CD14-positive monocyte (primary cell): ENCODE measurements at regions not wholly inside any gene's neighbourhood (a gene's known extent, or its start where the extent isn't known, plus 50 kb on each side); places are given as distances from the start of the nearest gene placed in this dataset.

ENCODE experiments used
- DNase-seq, 3 donors: peaks; one replicate each; pipeline ENCODE4 v3.0.0-alpha.2; 2011 to 2022
- H2AFZ ChIP-seq: 2 replicates; pipeline ENCODE4 v1.6.0; 2012; ENCODE audit warnings: mild to moderate bottlenecking, low read depth, low read length, inconsistent platforms; ENCODE audit not compliant: insufficient read depth, poor library complexity, severe bottlenecking
- H3K27ac ChIP-seq, 2 donors: 1 replicate in 1 of 2; 2 replicates in 1 of 2; pipeline ENCODE4 v1.5.1; 2012 to 2013; ENCODE audit warnings: low read length in 2 of 2, control low read depth in 1 of 2, inconsistent platforms in 1 of 2, low read depth in 1 of 2, mild to moderate bottlenecking in 1 of 2
- H3K27me3 ChIP-seq, 2 donors: one replicate each; pipeline versions ENCODE4 v1.6.0 to v1.6.1; 2011 to 2013; ENCODE audit warnings: low read length in 2 of 2; ENCODE audit not compliant: control insufficient read depth in 2 of 2, insufficient read depth in 2 of 2
- H3K36me3 ChIP-seq, 2 donors: replicated peaks in 1 of 2; 1 replicate in 1 of 2; 2 replicates in 1 of 2; pipeline versions ENCODE4 v1.5.1 to v1.6.1; 2012 to 2013; ENCODE audit warnings: low read length in 2 of 2, control low read depth in 1 of 2, inconsistent platforms in 1 of 2, mild to moderate bottlenecking in 1 of 2; ENCODE audit not compliant: insufficient read depth in 2 of 2, control insufficient read depth in 1 of 2
- H3K4me1 ChIP-seq, 2 donors: 1 replicate in 1 of 2; 2 replicates in 1 of 2; pipeline versions ENCODE4 v1.5.1 to v1.6.1; 2012 to 2013; ENCODE audit warnings: low read length in 2 of 2, control low read depth in 1 of 2, inconsistent platforms in 1 of 2, mild to moderate bottlenecking in 1 of 2, moderate library complexity in 1 of 2; ENCODE audit not compliant: insufficient read depth in 2 of 2, control insufficient read depth in 1 of 2
- H3K4me2 ChIP-seq: replicated peaks from 2 replicates; pipeline ENCODE3; 2012; ENCODE audit warnings: low read length, moderate library complexity, mild to moderate bottlenecking; ENCODE audit not compliant: poor library complexity, severe bottlenecking; ENCODE audit errors: extremely low read depth
- H3K4me3 ChIP-seq, 3 experiments: fragments of 200-600 bp in 1 of 3; sonication (generic) in 1 of 3; replicated peaks in 1 of 3; 1 replicate in 2 of 3; 2 replicates in 1 of 3; pipeline ENCODE4 v1.5.1; 2011 to 2013; ENCODE audit warnings: low read length in 3 of 3, mild to moderate bottlenecking in 3 of 3, control low read depth in 2 of 3, low read depth in 2 of 3, inconsistent platforms in 1 of 3, moderate library complexity in 1 of 3
- H3K79me2 ChIP-seq: 2 replicates; pipeline ENCODE4 v1.6.0; 2012; ENCODE audit warnings: mild to moderate bottlenecking, control low read depth, inconsistent platforms, low read length, moderate library complexity; ENCODE audit not compliant: insufficient read depth
- H3K9ac ChIP-seq: 2 replicates; pipeline ENCODE4 v1.6.0; 2017; ENCODE audit warnings: low read length, mild to moderate bottlenecking; ENCODE audit not compliant: insufficient read depth, poor library complexity, severe bottlenecking
- H3K9me3 ChIP-seq, 2 donors: replicated peaks in 1 of 2; 1 replicate in 1 of 2; 2 replicates in 1 of 2; pipeline versions ENCODE4 v1.5.1 to v1.6.1; 2012 to 2013; ENCODE audit warnings: low read length in 2 of 2, control low read depth in 1 of 2; ENCODE audit not compliant: control insufficient read depth in 1 of 2, insufficient read depth in 1 of 2
- H4K20me1 ChIP-seq: 2 replicates; pipeline ENCODE4 v1.6.0; 2012; ENCODE audit warnings: mild to moderate bottlenecking, low read length, control low read depth, moderate library complexity; ENCODE audit not compliant: insufficient read depth
- H3K27ac Mint-ChIP-seq, 7 donors: one replicate each; pipeline ENCODE4 v1.8.0; 2020; ENCODE audit warnings: mild to moderate bottlenecking in 7 of 7, mixed read lengths in 7 of 7, moderate library complexity in 6 of 7, inconsistent platforms in 2 of 7
- H3K27me3 Mint-ChIP-seq, 3 donors: one replicate each; pipeline ENCODE4 v1.8.0; 2021 to 2022; ENCODE audit warnings: low read depth in 3 of 3, mild to moderate bottlenecking in 3 of 3, mixed read lengths in 3 of 3, moderate library complexity in 3 of 3, inconsistent platforms in 1 of 3
- H3K36me3 Mint-ChIP-seq, 2 donors: one replicate each; pipeline ENCODE4 v1.8.0; 2020; ENCODE audit warnings: mixed read lengths in 2 of 2, inconsistent platforms in 1 of 2, mild to moderate bottlenecking in 1 of 2
- H3K4me1 Mint-ChIP-seq: one replicate; pipeline ENCODE4 v1.8.0; 2020; ENCODE audit warnings: mild to moderate bottlenecking, mixed read lengths
- H3K4me3 Mint-ChIP-seq, 2 donors: one replicate each; pipeline ENCODE4 v1.8.0; 2020; ENCODE audit warnings: mild to moderate bottlenecking in 2 of 2, mixed read lengths in 2 of 2, moderate library complexity in 1 of 2
- H3K9me3 Mint-ChIP-seq, 7 donors: one replicate each; pipeline ENCODE4 v1.8.0; 2020 to 2022; ENCODE audit warnings: mixed read lengths in 7 of 7, mild to moderate bottlenecking in 6 of 7, moderate library complexity in 6 of 7, inconsistent platforms in 2 of 7
- WGBS: methylation state at CpG from one replicate; pipeline ENCODE4 v1.1.5; 2013; ENCODE audit warnings: missing lambda C conversion rate; ENCODE audit not compliant: insufficient coverage; 5-methylcytosine and 5-hydroxymethylcytosine counted together
- intact Hi-C, 2 donors: fragments of 100-400 bp; cut with micrococcal nuclease; formaldehyde crosslinking; loops; one replicate each; pipeline versions ENCODE4 v1.15.0 to v1.15.1; 2023
- TF ChIP-seq, protein P1 (sequence below): fragments of 200-600 bp; IDR thresholded peaks from one replicate; pipeline ENCODE4 v1.8.0; 2022; ENCODE audit warnings: antibody characterized with exemption, mild to moderate bottlenecking

DNA sequence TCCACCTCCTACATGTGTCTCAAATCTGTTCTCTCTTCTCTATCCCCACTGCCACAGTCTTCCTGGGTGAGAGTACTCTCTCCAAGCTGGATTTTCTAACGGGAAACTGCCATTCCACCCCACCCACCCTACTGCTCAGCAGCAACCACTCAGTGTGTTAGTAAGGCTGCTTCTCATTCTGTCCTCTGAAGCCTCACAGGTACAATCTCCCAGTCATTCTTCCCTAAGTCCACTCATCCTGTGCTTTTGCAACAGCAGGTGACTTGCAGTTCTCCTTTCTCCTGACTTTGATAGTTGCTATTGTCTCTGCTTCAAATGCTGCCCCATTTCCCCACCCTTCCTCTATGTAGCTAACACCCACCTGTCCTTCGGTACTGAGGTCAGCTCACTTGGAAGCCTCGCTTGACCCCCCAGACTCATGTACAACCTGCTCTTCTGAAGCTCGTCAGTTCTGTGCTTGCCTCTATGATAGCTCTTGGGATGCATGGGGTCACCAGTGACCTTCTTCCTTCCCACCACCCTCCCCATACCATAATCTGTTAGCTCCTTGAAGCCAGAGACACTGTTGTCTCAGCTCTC lies 188.9 kb downstream of the RRAGC start:
- no peak overlapping the region for H3K27ac ChIP-seq
- Mint-ChIP-seq H3K4me1 (no peaks in the 10 kb centered on the region), H3K27me3 (peaks cover 2 to 12% (median 3%) of the 10 kb centered on the region in 3 donors), H3K9me3 (peaks cover 0 to 7% (median 2%) of the 10 kb centered on the region in 7 donors), H3K27ac (no peak overlapping the region), H3K36me3 (no peaks in the 10 kb centered on the region), H3K4me3 (no peak overlapping the region)
- WGBS: 89% methylated on average over 4 of the region's 4 CpGs
- no peaks in the 10 kb centered on the region for H3K36me3 ChIP-seq
- DNase-seq: no peak
- H3K9me3 ChIP-seq: peaks cover 0 to 3% of the 10 kb centered on the region in 2 donors
- H4K20me1 ChIP-seq: no peaks in the 10 kb centered on the region
- no peaks in the 10 kb centered on the region for H3K4me1 ChIP-seq
- H3K27me3 ChIP-seq: no peaks in the 10 kb centered on the region
- H2AFZ ChIP-seq: no peak overlapping the region
- intact Hi-C loops: no loop called here
- H3K79me2 ChIP-seq: no peaks in the 10 kb centered on the region
- H3K4me3 ChIP-seq: no peak overlapping the region
- H3K9ac ChIP-seq: no peak overlapping the region
- TF ChIP-seq, protein P1, sequence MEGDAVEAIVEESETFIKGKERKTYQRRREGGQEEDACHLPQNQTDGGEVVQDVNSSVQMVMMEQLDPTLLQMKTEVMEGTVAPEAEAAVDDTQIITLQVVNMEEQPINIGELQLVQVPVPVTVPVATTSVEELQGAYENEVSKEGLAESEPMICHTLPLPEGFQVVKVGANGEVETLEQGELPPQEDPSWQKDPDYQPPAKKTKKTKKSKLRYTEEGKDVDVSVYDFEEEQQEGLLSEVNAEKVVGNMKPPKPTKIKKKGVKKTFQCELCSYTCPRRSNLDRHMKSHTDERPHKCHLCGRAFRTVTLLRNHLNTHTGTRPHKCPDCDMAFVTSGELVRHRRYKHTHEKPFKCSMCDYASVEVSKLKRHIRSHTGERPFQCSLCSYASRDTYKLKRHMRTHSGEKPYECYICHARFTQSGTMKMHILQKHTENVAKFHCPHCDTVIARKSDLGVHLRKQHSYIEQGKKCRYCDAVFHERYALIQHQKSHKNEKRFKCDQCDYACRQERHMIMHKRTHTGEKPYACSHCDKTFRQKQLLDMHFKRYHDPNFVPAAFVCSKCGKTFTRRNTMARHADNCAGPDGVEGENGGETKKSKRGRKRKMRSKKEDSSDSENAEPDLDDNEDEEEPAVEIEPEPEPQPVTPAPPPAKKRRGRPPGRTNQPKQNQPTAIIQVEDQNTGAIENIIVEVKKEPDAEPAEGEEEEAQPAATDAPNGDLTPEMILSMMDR: no peak
- H3K4me2 ChIP-seq: no peak overlapping the region

DNA sequence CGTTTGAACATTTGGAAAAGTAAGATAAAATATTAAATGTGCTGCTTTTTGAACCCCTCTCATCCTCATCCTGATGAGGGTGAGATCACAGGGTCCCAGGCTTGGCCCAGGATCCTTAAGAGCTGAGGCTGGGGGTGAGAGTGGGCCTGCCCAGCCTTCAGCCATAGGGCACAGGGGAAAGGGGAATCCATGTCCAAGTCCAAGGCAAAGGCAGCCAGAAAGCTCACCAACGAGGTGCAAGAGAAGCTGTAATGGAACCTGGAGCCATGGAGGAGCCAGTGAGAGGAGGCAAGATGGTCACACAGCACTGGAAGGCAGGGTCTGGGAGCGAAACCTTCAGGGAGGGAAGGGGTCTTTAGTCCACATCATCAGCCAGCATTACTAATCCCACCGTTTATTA lies 191.9 kb downstream of the RRAGC start:
- Histone ChIP-seq H3K36me3 (no peaks in the 10 kb centered on the region), H3K79me2 (no peaks in the 10 kb centered on the region)
- no peak overlapping the region for H3K4me3 Mint-ChIP-seq

More for the DNA sequence above, 191.9 kb downstream of the RRAGC start:
- 86% methylated on average over 1 of the region's 4 CpGs for WGBS
- Histone ChIP-seq H4K20me1 (no peaks in the 10 kb centered on the region), H3K4me1 (no peaks in the 10 kb centered on the region), H3K4me3 (no peak overlapping the region), H3K4me2 (no peak overlapping the region), H3K9me3 (peaks cover 0 to 3% of the 10 kb centered on the region in 2 donors), H3K27me3 (peaks cover 0 to 3% of the 10 kb centered on the region in 2 donors), H3K27ac (no peak overlapping the region), H2AFZ (no peak overlapping the region), H3K9ac (no peak overlapping the region)
- no peaks in the 10 kb centered on the region for H3K4me1 Mint-ChIP-seq
- no peak overlapping the region for H3K27ac Mint-ChIP-seq
- TF ChIP-seq, protein P1: no peak
- DNase-seq: no peak
- peaks cover 0 to 7% (median 2%) of the 10 kb centered on the region in 7 donors for H3K9me3 Mint-ChIP-seq
- intact Hi-C loops: no loop called here
- peaks cover 10 to 11% (median 10%) of the 10 kb centered on the region in 3 donors for H3K27me3 Mint-ChIP-seq
- no peaks in the 10 kb centered on the region for H3K36me3 Mint-ChIP-seq
